GM19239 (cell line): ENCODE measurements at regions not wholly inside any gene's neighbourhood (a gene's known extent, or its start where the extent isn't known, plus 50 kb on each side); places are given as distances from the start of the nearest gene placed in this dataset.

ENCODE experiments used
- DNase-seq: peaks from one replicate; pipeline ENCODE4 v3.0.0; 2011; ENCODE audit warnings: low spot score; ENCODE audit not compliant: insufficient read length
- FAIRE-seq: peaks from 2 replicates; lab custom pipeline; 2011; peaks lifted over from hg19 to GRCh38; lab: Jason Lieb, UNC

DNA sequence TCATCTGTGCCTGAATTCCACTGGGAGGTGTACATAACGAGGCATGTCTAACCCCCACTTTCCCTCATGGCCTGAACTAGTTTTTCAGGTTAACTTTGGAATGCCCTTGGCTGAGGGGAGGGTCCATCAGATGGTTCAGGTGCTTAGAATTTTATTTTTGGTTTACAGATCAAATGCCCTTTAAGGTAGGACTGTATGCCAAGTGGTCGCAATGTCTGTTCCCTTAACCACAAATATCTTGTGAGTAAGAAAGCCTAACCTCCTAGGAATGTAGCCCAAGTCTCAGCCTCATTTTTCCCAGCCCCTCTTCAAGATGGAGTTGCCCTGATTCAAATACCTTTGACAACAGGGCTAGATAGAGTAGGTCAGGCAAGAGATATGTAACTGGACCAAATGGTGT, 78.4 kb downstream of the RNASET2 start:
- FAIRE-seq (peak; percentile 57), DNase-seq (no peak)

DNA sequence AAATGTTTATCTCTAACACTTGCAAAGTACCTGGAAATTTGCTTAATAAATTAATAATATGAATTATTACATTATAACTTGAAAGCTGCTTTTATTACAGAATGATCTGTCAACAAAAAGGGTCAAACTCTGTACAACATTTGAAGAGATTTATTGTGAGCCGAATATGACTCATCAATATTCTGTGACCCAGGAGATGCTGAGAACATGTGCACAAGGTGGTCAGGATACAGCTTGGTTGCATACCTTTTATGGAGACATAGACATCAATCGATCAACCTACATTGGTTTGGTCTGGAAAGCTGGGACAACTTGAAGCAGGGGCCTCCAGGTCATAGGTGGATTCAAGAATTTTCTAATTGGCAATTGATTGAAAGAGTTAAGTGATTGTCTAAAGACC, 79.0 kb downstream of the RNASET2 start:
- no peak for FAIRE-seq
- no peak for DNase-seq

- no peak for DNase-seq
- no peak for FAIRE-seq
These were observed 83.8 kb downstream of the RNASET2 start for GRCh38 chr6:166872531-166873009.

DNA sequence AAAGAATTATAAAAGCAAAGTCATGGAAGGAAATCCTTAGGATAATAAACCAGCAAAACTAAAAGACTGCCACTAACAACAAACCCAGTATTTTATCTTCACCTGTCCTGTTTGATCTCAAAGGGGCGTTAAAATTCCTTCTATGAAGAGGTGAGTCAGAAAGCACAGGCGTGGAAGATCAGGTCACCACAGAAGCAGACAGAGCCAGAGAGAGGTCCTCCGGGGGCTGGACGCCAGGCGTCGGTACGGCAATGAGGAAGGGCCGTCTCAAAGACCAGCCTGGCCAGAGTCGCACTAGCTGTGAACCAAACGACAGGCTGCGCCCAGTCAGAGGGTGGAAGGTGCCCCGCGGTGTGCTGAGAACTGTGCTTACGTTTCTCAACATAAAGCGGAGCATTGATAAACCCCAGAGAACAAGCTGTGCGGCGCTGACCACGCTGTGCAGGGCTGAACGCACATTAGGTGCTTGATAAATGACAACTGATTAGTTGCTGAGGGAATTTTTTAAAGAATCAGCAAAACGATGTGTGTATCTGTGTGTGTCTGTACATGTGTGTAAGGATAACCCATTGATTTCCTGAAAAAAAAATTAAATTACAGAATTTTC, 85.6 kb downstream of the RNASET2 start:
- no peak for FAIRE-seq
- DNase-seq, result no peak

- DNase-seq (no peak), FAIRE-seq (no peak)
These were observed 89.3 kb downstream of the RNASET2 start for GRCh38 chr6:166866839-166867637.

DNA sequence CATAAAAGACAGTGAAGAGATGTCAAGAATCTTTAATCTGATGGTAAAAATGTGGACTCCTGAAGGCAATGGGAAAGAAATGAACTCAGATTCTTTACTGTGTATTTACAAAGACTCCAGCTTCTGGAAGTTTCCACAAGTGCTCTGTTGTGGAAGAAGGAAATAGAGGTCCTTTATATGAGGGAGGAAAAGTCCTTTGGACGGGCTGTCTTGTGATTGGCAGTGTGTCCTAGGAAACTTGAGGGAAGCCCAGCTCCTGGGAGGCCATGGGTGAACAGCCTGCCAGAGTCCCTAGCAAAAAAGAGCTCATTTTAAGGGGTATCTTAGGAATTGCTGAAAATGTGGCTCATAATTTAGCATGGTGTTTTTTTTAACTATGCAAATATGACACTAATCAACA, 92.0 kb downstream of the RNASET2 start:
- DNase-seq, result no peak
- FAIRE-seq, result no peak

GRCh38 chr6:166862978-166863530, 93.3 kb downstream of the RNASET2 start:
- DNase-seq (no peak), FAIRE-seq (peak; percentile 31)

GRCh38 chr6:166862287-166862977, 93.9 kb downstream of the RNASET2 start:
- peak; percentile 57 for DNase-seq
- peak; percentile 84 for FAIRE-seq

DNA sequence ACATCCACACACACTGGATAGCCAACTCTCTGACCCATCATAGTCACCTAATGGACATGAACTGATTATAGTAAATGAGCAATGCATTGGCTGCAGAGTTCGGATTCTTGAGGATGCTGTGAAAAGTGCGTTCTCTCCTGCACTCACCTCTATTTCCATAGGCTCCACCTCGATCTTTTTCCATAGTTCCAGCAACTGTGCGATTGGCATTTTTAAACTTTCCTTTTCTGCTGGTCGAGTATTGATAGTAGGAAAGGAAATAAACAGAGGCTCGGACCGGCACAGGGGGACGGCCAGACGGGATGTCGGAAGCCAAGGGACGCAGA, 94.4 kb downstream of the RNASET2 start:
- no peak for DNase-seq
- peak; percentile 70 for FAIRE-seq

DNA sequence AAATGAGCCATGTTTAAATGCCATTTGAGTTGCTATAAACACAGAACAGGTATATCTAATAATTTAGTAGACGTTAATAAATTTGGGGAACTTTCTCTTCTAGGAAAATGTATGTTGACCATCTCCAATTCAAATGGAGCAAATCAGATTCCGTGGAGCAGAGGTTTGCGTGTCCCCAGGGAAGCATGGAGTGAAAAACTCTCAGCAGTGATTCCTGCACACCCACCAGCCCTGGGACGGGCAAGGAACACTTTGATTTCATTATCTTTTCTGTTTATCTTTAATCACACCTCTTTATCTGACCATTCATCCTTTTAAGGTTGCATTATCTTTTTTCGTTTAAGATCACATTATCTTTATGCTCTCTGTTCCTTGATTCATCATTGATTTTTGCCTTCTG, 95.0 kb downstream of the RNASET2 start:
- no peak for FAIRE-seq

DNA sequence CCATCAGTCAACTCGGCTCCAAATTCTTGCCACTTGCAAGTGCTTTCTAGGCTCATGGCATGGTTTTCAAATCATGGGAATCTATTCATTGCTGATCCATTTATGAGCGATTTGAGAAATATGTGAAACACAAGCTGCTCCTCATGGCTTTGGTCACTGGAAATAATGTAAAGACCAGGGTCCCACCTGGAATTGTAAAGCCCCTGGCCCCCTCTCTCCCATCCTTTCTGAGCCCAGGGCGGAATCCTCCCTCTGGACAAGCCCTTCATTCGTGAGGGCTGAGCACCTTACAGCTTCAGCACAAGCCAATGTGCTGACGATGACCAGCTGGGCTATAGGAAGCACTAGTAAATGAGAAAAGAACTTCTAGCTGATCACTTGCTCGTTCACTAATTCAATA, 96.0 kb downstream of the RNASET2 start:
- no peak for FAIRE-seq
- no peak for DNase-seq

More for the DNA sequence above, 95.0 kb downstream of the RNASET2 start:
- no peak for DNase-seq

- DNase-seq, result no peak
- no peak for FAIRE-seq
These were observed 100.9 kb downstream of the RNASET2 start for GRCh38 chr6:166855416-166855815.

DNA sequence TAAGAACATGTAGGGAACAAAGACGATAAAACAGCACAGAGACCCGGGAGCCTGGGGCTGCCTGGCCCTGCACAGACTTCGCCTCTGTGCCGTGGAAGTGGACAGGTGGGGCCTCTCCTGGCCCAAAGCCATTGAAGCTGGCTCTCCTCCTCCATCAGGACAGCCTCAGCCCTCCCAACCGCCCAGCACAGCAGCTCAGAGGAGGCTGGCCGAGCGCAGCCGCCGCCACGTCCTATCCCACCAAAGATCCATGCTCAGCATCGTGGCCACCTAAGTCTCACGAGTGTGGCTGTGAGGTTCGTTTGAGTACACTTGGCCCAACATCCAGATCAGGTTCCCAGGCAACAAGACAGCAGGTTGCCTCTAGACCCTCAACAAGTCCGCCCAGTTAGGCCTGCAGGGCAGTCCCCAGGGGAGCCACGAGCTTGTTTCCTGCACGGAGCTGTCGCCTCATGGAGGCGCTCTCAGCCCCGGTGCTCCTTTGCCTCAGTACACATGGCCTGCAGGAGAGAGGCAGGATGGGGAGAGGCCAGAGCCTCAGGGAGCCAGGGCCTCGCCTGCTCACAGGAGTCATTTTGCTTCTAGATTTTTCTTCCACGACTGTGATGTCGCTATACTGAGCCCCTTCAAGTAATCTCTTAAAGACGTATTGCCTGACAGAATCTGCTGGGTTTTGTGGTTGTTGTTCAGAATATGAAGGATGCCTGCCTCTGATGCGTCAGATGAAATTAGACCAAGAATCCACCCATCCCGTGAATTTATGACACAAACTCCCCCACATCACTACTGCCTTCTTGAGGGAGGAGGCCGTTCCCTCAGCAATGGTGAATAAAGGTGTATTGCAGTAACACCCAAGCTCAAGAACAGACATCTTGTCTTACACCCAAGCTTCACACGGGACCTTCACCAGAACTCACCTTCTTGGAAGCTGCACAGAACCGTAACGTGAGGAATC, 102.7 kb downstream of the RNASET2 start:
- FAIRE-seq (no peak), DNase-seq (no peak)

DNA sequence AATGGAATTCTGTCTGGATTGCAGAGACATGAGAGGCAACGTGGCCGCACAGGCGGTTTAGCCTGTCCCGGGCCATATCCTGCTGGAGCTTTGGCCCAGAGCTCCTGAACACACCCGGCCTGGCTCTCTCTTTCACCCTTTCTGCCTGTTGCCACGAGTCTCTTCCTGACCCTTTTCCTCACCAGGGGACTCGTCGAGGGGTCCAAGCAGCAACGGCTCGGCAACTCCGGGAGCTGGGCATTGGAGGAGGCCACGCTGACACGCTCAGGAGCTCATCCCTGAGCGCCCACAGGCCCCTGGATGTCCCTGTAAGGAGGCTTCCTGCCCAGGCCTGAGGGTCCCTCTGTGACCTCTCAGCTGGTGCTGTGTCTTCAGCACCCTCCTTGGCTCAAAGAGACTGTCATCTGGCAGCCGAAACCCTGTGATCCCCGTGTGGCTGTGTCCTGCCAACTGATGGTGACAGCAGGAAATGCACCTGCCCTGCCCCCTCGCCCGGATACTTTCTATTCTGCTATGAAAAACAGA, 103.8 kb downstream of the RNASET2 start:
- FAIRE-seq (peak; percentile 79), DNase-seq (no peak)

DNA sequence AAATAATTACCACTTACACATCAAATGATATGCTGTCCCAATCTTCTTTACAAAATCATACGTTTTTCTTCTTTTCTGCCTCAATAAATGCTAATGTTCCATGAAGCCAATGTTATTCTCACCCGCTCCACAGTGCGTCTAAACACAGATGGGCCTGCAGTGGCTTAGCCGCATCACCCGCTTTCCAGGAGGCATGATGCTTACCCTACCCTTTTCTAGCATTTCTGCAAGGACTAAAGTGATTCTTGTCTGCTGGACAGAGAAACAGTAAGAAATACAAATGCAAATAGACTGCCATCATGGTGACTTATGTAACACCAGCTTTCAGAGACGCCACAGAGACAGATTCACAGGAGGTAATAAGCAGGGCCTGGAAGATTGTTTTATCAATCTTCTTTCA, 104.4 kb downstream of the RNASET2 start:
- FAIRE-seq (no peak), DNase-seq (no peak)

- no peak for DNase-seq
- no peak for FAIRE-seq
These were observed 104.9 kb downstream of the RNASET2 start for GRCh38 chr6:166851426-166851825.

DNA sequence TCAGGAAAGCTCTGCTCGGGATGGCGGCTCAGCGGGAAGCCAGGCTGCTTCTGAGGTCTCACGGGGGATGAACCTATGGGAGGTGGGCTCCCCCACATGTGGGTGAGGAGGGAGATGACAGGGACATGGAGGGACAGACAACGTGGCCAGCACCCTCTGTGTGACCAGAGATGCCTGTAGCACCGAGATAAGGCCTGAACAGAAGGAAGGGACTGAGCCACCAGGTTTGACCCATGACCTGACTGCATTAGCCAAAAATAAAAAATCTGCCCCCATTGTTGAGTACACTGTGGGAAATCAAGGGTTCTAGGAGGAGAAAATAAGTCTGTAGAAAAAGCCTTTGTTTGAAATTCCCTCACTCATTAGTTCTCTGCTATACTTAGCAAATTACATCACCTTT, 105.7 kb downstream of the RNASET2 start:
- no peak for FAIRE-seq

DNA sequence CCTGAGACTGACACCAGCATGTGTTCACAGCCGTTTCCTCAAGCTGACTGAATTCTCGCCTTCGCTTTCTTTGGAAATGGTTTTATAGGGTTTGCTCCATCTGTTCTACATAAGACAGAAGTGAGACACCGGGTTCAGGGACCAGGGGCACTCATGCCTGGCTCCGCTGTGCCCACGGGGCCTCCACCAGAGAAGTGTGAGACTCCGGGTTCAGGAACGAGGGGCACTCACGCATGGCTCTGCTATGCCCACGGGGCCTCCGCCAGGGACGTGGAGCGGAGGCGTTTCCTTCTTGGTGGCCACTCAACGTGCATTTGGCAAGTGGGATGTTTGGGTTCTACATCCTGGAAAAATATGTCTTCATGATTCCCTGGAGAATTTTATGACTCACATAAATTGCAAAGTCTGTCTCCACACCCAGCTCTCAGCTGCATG, 106.6 kb downstream of the RNASET2 start:
- DNase-seq, result no peak
- no peak for FAIRE-seq

More for the DNA sequence above, 105.7 kb downstream of the RNASET2 start:
- no peak for DNase-seq

DNA sequence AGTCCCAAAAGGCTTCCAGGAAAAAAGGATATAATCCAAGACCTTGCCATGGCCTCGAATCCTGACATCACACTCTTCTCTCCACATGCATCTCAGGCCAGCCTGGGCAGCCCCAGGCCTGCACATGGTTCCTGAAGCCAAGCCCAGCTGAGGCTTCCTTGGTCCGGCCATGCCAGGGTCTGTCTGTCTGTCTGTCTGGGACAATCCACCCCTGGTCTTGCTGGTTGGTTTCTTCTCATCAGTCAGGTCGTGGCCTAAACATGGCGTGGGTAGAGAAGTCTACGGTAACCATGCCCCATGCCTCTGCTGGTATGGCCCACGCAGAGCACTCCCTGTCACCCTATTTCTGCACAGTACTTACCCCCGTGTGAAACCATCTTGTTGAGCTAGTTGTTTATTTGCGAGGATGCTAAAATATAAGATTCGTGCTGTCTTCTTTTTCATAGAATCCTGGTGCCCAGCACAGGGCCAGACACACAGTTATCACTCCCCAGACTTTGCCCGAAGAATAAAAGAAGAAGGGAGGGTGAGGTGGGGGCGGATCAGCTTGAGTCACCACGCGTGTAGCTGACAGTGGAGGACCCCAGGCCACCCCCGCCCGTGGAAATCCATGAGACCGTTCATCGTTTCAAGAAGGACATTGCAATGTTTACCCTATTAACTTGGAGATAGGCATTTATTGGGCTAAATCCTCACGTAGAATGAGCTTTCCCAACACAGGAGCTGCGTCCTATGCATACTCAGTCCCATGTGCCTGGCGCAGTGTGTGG, 107.2 kb downstream of the RNASET2 start:
- DNase-seq (no peak), FAIRE-seq (no peak)
